Pons (tissue), 1 donor: ENCODE measurements at regions not wholly inside any gene's neighbourhood (a gene's known extent, or its start where the extent isn't known, plus 50 kb on each side); places are given as distances from the start of the nearest gene placed in this dataset.
"Not testable (repeated sequence)": the region's sequence is repeated elsewhere in the genome, so short reads cannot be mapped to it uniquely, and the experiment has no call there.

ENCODE experiments used
- DNase-seq: peaks from one replicate; pipeline ENCODE4 v3.0.0-alpha.2; 2016; ENCODE audit warnings: low spot score

- DNase-seq = no peak
Measured at GRCh38 chr12:131619106-131619642, 91.7 kb upstream of the SFSWAP start.

- DNase-seq = no peak
Measured at GRCh38 chr12:131619736-131620506, 91.0 kb upstream of the SFSWAP start.

GRCh38 chr12:131620520-131620919 is 90.4 kb upstream of the SFSWAP start:
- DNase-seq = no peak

- DNase-seq = peak; percentile 88
Measured at GRCh38 chr12:131620946-131621681, 89.8 kb upstream of the SFSWAP start.

GRCh38 chr12:131621701-131622421 is 89.0 kb upstream of the SFSWAP start:
- DNase-seq = peak; percentile 79

GRCh38 chr12:131622422-131622955 is 88.4 kb upstream of the SFSWAP start:
- no peak for DNase-seq

- not testable (repeated sequence) for DNase-seq
Measured at GRCh38 chr12:131623404-131624368, 87.2 kb upstream of the SFSWAP start.

GRCh38 chr12:131624369-131624739 is 86.5 kb upstream of the SFSWAP start:
- not testable (repeated sequence) for DNase-seq

- not testable (repeated sequence) for DNase-seq
Measured at GRCh38 chr12:131624756-131625501, 86.0 kb upstream of the SFSWAP start.

- DNase-seq = not testable (repeated sequence)
Measured at GRCh38 chr12:131625966-131626722, 84.7 kb upstream of the SFSWAP start.

GRCh38 chr12:131627151-131628022 is 83.5 kb upstream of the SFSWAP start:
- DNase-seq = not testable (repeated sequence)

- DNase-seq = no peak
Measured at GRCh38 chr12:131628023-131628740, 82.7 kb upstream of the SFSWAP start.

- DNase-seq = no peak
Measured at GRCh38 chr12:131628766-131629448, 82.0 kb upstream of the SFSWAP start.

GRCh38 chr12:131631230-131631629 is 79.7 kb upstream of the SFSWAP start:
- no peak for DNase-seq

GRCh38 chr12:131631889-131632651 is 78.8 kb upstream of the SFSWAP start:
- not testable (repeated sequence) for DNase-seq

- not testable (repeated sequence) for DNase-seq
Measured at GRCh38 chr12:131632652-131633023, 78.3 kb upstream of the SFSWAP start.
